HEK293T (cell line): ENCODE measurements at regions not wholly inside any gene's neighbourhood (a gene's known extent, or its start where the extent isn't known, plus 50 kb on each side); places are given as distances from the start of the nearest gene placed in this dataset.

Experiments
- CTCF ChIA-PET: fragments of 350-600 bp; formaldehyde crosslinking; extraction: SDS; loops from one replicate; lab custom pipeline; 2021; ENCODE audit warnings: antibody characterized with exemption, inconsistent platforms; lab: Yijun Ruan, JAX
- POLR2A ChIA-PET: fragments of 350-600 bp; formaldehyde crosslinking; extraction: SDS; loops from one replicate; lab custom pipeline; 2020; ENCODE audit warnings: antibody characterized with exemption, inconsistent platforms; lab: Yijun Ruan, JAX
- DNase-seq: peaks from one replicate; pipeline ENCODE4 v3.0.0; 2012; ENCODE audit warnings: mixed read lengths; ENCODE audit errors: extremely low spot score
- ARNT ChIP-seq: fragments of 450-650 bp; IDR thresholded peaks from 2 replicates; pipeline ENCODE4 v1.6.1; 2017; ENCODE audit warnings: mild to moderate bottlenecking
- BHLHE40 ChIP-seq: fragments of 450-650 bp; IDR thresholded peaks from 2 replicates; pipeline ENCODE4 v1.6.1; 2016; ENCODE audit warnings: mild to moderate bottlenecking, moderate library complexity, borderline replicate concordance
- CTBP1 ChIP-seq: fragments of 450-650 bp; IDR thresholded peaks from 2 replicates; pipeline ENCODE4 v1.6.1; 2016; ENCODE audit warnings: borderline replicate concordance
- ELF4 ChIP-seq: fragments of 450-650 bp; IDR thresholded peaks from 2 replicates; pipeline ENCODE4 v1.6.1; 2017; ENCODE audit warnings: antibody characterized with exemption
- FOXA1 ChIP-seq: fragments of 450-650 bp; IDR thresholded peaks from 2 replicates; pipeline ENCODE4 v1.6.1; 2016; ENCODE audit warnings: mild to moderate bottlenecking
- FOXK2 ChIP-seq: fragments of 450-650 bp; IDR thresholded peaks from 2 replicates; pipeline ENCODE4 v1.6.1; 2016; ENCODE audit warnings: mild to moderate bottlenecking
- FOXM1 ChIP-seq: fragments of 450-650 bp; IDR thresholded peaks from 2 replicates; pipeline ENCODE4 v1.6.1; 2017; ENCODE audit warnings: mild to moderate bottlenecking, borderline replicate concordance
- HDGF ChIP-seq: fragments of 450-650 bp; IDR thresholded peaks from 2 replicates; pipeline ENCODE4 v1.6.1; 2017; ENCODE audit warnings: antibody characterized with exemption, borderline replicate concordance
- L3MBTL2 ChIP-seq: fragments of 450-650 bp; conservative IDR thresholded peaks from 2 replicates; pipeline ENCODE4 v1.6.1; 2016; ENCODE audit warnings: mild to moderate bottlenecking
- LEF1 ChIP-seq: fragments of 450-650 bp; IDR thresholded peaks from 2 replicates; pipeline ENCODE4 v1.6.1; 2017; ENCODE audit warnings: mild to moderate bottlenecking, borderline replicate concordance
- NFRKB ChIP-seq: fragments of 450-650 bp; IDR thresholded peaks from 2 replicates; pipeline ENCODE4 v1.6.1; 2016; ENCODE audit warnings: mild to moderate bottlenecking, moderate library complexity
- SP1 ChIP-seq: fragments of 450-650 bp; IDR thresholded peaks from 2 replicates; pipeline ENCODE4 v1.6.1; 2017
- SUZ12 ChIP-seq: fragments of 450-650 bp; IDR thresholded peaks from 2 replicates; pipeline ENCODE4 v1.6.1; 2016; ENCODE audit warnings: mild to moderate bottlenecking
- TARDBP ChIP-seq: fragments of 450-650 bp; IDR thresholded peaks from 2 replicates; pipeline ENCODE4 v1.6.1; 2016
- ZNF384 ChIP-seq: fragments of 450-650 bp; IDR thresholded peaks from 2 replicates; pipeline ENCODE4 v1.6.1; 2016
- TF ChIP-seq, protein P1 (sequence below): fragments of 450-650 bp; IDR thresholded peaks from 2 replicates; pipeline ENCODE4 v1.6.1; 2016

DNA sequence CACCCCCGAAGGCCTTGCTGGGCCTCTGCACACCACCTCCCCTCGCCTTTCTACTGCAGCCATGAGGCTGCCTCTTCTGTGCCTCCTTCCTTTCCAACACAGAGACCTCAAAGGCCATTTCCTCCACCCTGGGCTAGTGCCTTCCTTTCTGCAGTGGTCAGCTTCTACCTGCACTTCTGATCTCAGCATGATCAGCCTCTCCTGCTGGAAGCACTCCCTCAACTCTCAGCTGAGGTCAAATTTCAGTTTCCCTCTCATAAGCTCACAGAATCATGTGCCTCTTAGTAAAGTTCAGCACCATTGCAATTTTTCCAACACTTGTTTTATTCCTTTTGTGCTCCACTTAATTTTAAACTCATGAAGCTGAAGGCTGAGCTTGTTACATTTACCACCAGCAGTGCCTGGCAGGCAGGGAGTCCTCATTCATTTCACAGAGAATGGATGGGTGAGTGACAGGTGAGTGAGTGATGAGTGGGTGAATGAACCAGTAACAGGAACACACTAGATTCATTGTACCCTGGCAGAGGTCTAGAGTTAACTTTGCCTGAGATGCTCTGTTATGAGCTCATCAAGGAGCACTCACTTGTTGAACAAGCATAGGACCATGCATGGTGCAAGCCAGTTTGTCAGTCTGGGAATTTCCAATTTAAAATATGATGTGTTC, 124.0 kb upstream of the PRSS58 start:
- ChIA-PET POLR2A (interaction anchor here (1.3 kb wide), 1 partner anchor 9 kb away, joined by 3 read pairs; no protein-coding TSS in a partner anchor), CTCF (interaction anchor here (0.6 to 0.7 kb wide), 2 partner anchors 31 to 43 kb away, joined by 3 read pairs; no protein-coding TSS in a partner anchor)
- DNase-seq = no peak
- no peak for TF ChIP-seq LEF1
- TF ChIP-seq HDGF = no peak
- TF ChIP-seq TARDBP = no peak
- TF ChIP-seq SP1 = no peak

DNA sequence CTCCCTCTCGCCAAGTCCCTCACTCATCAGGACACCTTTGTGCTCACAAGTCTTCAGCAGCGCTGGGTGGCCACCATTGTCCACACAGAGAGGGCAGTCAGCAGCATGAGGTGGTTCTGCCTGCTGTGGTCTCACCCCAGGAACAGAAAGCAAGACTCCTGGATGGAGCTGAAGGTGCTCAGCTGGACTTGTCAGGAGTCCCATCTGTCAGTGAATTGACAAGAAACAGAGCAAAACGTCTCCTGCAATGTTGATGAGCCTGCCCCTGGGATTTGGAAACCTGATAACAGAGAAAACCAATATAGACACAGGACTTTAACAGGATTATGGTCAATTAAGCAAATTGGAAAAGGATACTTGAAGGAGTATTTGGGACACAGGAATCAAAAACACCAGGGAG, 122.2 kb upstream of the PRSS58 start:
- ChIA-PET CTCF (interaction anchor here (0.9 to 1.0 kb wide), 3 partner anchors 23 to 57 kb away, joined by 3 to 5 read pairs (median 3); no protein-coding TSS in a partner anchor), POLR2A (no interaction called here)
- DNase-seq = no peak
- TF ChIP-seq SUZ12 (no peak), BHLHE40 (no peak), FOXM1 (no peak), SP1 (no peak), LEF1 (no peak), NFRKB (no peak), FOXA1 (no peak), FOXK2 (no peak), HDGF (no peak), CTBP1 (no peak), L3MBTL2 (no peak), ZNF384 (no peak), TARDBP (no peak), ARNT (no peak), ELF4 (no peak)
- TF ChIP-seq, protein P1, sequence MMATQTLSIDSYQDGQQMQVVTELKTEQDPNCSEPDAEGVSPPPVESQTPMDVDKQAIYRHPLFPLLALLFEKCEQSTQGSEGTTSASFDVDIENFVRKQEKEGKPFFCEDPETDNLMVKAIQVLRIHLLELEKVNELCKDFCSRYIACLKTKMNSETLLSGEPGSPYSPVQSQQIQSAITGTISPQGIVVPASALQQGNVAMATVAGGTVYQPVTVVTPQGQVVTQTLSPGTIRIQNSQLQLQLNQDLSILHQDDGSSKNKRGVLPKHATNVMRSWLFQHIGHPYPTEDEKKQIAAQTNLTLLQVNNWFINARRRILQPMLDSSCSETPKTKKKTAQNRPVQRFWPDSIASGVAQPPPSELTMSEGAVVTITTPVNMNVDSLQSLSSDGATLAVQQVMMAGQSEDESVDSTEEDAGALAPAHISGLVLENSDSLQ = no peak

DNA sequence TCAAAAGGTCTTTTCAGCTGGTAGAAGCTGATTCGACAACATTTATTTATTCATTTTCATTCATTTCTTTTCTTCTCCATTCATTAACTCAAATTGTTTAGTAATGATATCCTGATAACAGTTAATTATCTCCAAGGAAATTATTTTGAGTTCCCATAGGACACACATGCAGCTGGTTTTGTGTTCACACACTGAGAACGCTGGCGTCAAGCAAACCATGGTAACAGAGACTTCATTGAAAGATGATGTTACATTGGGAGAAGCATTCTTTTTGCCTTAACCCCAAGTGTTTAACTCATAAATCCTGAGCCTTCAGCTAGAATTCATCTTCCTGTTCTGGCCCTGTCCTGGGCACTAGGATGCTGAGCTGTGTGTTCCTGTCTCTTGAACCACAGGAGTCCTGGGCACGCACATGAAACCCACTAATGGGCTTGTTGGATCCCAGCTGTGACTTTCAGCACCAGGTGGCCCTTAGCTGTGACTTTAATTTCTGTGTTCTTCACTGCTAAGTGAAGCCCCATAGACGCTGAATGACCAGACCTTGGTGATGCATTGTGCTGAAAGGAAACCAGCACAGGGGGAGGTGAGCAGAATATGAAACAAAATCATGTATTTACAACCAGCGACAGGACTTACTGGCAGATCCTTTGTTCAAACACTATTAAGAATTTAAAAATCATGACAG, 121.5 kb upstream of the PRSS58 start:
- no peak for DNase-seq
- POLR2A ChIA-PET = no interaction called here
- TF ChIP-seq LEF1 (no peak), ZNF384 (no peak), CTBP1 (no peak), SUZ12 (no peak), ARNT (no peak), ELF4 (no peak), TARDBP (no peak), BHLHE40 (no peak), L3MBTL2 (no peak), HDGF (no peak), FOXK2 (no peak), NFRKB (no peak)
- TF ChIP-seq, protein P1 = no peak
- CTCF ChIA-PET = interaction anchor here (0.9 to 1.0 kb wide), 3 partner anchors 23 to 56 kb away, joined by 3 to 5 read pairs (median 3); no protein-coding TSS in a partner anchor

DNA sequence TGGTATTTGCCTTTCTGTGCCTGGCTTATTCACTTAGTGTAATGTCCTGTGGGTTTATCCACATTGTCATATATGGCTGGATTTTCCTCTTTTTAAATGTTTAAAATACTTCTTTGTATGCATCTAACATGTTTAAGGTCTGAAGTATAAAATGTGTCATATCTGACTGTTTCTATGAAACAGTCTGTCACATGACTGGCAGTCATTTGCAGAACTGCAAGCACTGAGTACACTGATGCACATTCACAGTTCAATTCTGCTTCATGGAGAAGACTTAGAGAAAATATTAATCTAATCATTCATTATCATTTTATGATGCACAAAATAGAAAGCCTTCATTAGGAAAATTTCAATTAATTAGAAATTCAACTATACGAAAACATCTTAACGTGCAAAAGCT, 119.7 kb upstream of the PRSS58 start:
- ChIA-PET POLR2A (no interaction called here), CTCF (no interaction called here)
- no peak for TF ChIP-seq ZNF384
- TF ChIP-seq SP1 = no peak
- no peak for TF ChIP-seq HDGF
- no peak for TF ChIP-seq BHLHE40
- TF ChIP-seq ELF4 = no peak
- TF ChIP-seq NFRKB = no peak
- TF ChIP-seq FOXM1 = no peak
- no peak for TF ChIP-seq ARNT
- TF ChIP-seq FOXA1 = no peak
- TF ChIP-seq, protein P1 = no peak
- no peak for TF ChIP-seq TARDBP
- TF ChIP-seq LEF1 = no peak
- no peak for TF ChIP-seq CTBP1
- no peak for TF ChIP-seq FOXK2
- no peak for TF ChIP-seq SUZ12
- TF ChIP-seq L3MBTL2 = no peak
- DNase-seq = no peak

DNA sequence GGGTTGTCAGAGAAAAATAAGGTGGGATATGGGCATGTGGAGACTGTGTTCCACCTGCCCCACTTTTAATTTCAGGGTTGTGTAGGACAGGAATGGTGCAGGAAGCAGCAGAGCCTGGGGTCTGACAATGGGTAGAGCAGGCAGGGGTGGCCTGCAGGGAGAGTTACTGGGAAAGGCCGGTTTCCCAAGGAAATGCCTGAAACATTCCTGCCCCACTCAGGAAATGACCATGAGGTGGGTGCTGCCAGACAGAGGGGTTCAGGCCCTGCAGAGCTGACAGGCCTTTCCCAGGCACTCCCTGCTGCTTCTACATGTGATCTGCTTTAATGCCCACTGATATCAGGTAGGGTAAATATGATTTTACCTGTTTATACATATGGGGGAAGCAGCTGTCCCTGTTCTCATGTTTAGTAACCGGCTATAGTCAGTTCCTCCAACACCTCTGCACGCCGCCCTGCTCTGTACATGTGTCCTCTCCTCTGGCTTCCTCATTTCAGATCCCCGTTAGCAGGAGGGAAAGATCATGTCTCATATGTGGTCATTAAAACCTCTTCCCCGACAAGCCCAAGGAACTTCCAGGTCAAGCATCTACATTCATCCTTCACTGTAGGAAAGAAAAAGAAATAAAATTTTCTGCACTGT, 118.6 kb upstream of the PRSS58 start:
- ChIA-PET POLR2A (no interaction called here), CTCF (interaction anchor here (0.9 to 1.7 kb wide), 3 partner anchors 10 to 407 kb away, joined by 3 to 13 read pairs (median 3); no protein-coding TSS in a partner anchor)
- TF ChIP-seq NFRKB (no peak), SUZ12 (no peak)
- no peak for DNase-seq
